Prostate gland (tissue), 2 donors: ENCODE measurements at regions not wholly inside any gene's neighbourhood (a gene's known extent, or its start where the extent isn't known, plus 50 kb on each side); places are given as distances from the start of the nearest gene placed in this dataset.

Source experiments
- POLR2A ChIP-seq: fragments of 450-650 bp; IDR thresholded peaks from one replicate; pipeline ENCODE4 v1.6.1; 2016; ENCODE audit warnings: antibody characterized with exemption, mild to moderate bottlenecking
- POLR2AphosphoS5 ChIP-seq: sonication (generic); formaldehyde crosslinking; IDR thresholded peaks from one replicate; pipeline ENCODE4 v1.6.1; 2017; ENCODE audit warnings: antibody characterized with exemption
- TF ChIP-seq, protein P1 (sequence below), 4 experiments: fragments of 200-600 bp in 2 of 4; fragments of 450-650 bp in 2 of 4; sonication (generic) in 2 of 4; IDR thresholded peaks; 1 replicate in 3 of 4; 2 replicates in 1 of 4; pipeline ENCODE4 v1.5.1; 2016 to 2019; ENCODE audit warnings: antibody characterized with exemption in 4 of 4, mild to moderate bottlenecking in 2 of 4, moderate library complexity in 2 of 4

DNA sequence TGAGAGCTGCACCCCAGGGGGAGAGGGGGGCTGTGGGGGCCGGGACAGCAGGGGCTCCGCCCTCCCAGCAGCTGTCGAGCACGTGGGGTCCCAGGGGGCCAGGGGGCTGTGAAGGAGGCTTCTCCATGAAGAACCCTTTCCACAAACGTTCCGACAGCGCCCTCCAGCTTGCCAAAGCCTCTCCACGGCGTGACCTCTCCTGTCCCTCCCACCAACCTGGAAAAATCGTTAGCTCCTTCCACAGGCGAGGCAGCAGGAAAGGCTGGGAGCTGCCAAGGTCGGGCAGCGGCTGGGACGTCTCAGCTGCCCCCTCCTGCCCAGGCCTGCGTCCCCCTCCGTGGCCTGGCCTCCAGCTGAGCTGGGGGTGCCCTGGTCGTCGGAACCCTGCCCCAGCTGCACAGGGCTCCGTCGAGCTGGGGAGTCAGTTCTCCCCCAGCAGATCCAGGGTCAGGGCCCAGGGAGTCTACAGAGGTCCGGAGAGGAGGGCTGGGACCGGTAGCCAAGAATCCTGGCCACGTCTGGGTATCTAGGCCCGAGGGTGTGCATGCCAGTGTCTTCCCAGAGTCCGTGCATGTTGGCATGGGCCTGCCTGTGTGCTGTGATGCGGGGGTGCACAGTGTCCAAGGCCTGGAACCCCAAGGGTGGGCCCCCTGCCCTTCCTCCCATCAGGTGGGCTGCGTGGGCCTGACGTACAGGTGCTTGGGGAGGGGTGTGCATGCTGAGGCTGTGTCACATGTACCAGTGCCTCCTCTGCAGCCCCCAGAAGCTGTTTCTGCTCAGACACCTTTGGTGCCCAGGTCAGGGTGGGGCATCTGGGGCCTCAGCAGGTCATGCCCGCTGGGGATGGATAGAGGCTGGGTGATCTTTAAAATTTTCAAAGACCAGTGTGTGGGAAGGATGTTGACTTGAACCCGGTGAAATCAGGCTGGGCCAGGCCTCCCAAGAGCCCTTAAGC lies 66.5 kb downstream of the UNCX start:
- TF ChIP-seq, protein P1, sequence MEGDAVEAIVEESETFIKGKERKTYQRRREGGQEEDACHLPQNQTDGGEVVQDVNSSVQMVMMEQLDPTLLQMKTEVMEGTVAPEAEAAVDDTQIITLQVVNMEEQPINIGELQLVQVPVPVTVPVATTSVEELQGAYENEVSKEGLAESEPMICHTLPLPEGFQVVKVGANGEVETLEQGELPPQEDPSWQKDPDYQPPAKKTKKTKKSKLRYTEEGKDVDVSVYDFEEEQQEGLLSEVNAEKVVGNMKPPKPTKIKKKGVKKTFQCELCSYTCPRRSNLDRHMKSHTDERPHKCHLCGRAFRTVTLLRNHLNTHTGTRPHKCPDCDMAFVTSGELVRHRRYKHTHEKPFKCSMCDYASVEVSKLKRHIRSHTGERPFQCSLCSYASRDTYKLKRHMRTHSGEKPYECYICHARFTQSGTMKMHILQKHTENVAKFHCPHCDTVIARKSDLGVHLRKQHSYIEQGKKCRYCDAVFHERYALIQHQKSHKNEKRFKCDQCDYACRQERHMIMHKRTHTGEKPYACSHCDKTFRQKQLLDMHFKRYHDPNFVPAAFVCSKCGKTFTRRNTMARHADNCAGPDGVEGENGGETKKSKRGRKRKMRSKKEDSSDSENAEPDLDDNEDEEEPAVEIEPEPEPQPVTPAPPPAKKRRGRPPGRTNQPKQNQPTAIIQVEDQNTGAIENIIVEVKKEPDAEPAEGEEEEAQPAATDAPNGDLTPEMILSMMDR (IDR thresholded peaks at IDR 0.05) = no peak
- TF ChIP-seq POLR2A (no peak), POLR2AphosphoS5 (no peak)
